DOHH2 (cell line): ENCODE measurements at regions not wholly inside any gene's neighbourhood (a gene's known extent, or its start where the extent isn't known, plus 50 kb on each side); places are given as distances from the start of the nearest gene placed in this dataset.

Experiments
- H3F3A ChIP-seq: fragments of 200-600 bp; sonication (generic), shearing (Covaris generic); 2 replicates; pipeline ENCODE4 v1.6.0; 2016; ENCODE audit warnings: antibody characterized with exemption, mild to moderate bottlenecking; ENCODE audit not compliant: control insufficient read depth, insufficient read depth
- H3K27ac ChIP-seq: fragments of 200-600 bp; sonication (generic); 2 replicates; pipeline ENCODE4 v1.5.1; 2014; ENCODE audit warnings: low read depth, mild to moderate bottlenecking, low read length, moderate library complexity
- H3K27me3 ChIP-seq: fragments of 200-600 bp; sonication (generic); 2 replicates; pipeline ENCODE4 v1.6.1; 2014; ENCODE audit warnings: mild to moderate bottlenecking, low read length, mixed read lengths; ENCODE audit not compliant: control insufficient read depth
- H3K36me3 ChIP-seq: fragments of 200-600 bp; sonication (generic); 2 replicates; pipeline ENCODE4 v1.6.1; 2014; ENCODE audit warnings: mild to moderate bottlenecking, low read length, moderate library complexity, mixed read lengths; ENCODE audit not compliant: control insufficient read depth
- H3K4me1 ChIP-seq: fragments of 200-600 bp; sonication (generic); 2 replicates; pipeline ENCODE4 v1.6.1; 2014; ENCODE audit warnings: mild to moderate bottlenecking, low read length, mixed read lengths; ENCODE audit not compliant: control insufficient read depth
- H3K4me2 ChIP-seq: fragments of 200-600 bp; sonication (generic); 2 replicates; pipeline ENCODE4 v1.6.0; 2014; ENCODE audit warnings: mild to moderate bottlenecking, low read length, moderate library complexity
- H3K4me3 ChIP-seq: fragments of 200-600 bp; sonication (generic); 2 replicates; pipeline ENCODE4 v1.5.1; 2014; ENCODE audit warnings: mild to moderate bottlenecking, low read length, mixed read lengths
- H3K79me2 ChIP-seq: fragments of 200-600 bp; sonication (generic); 2 replicates; pipeline ENCODE4 v1.6.1; 2014; ENCODE audit warnings: mild to moderate bottlenecking, low read length, mixed read lengths; ENCODE audit not compliant: control insufficient read depth
- H3K9me2 ChIP-seq: fragments of 200-600 bp; sonication (generic); replicated peaks from 2 replicates; pipeline ENCODE4 v1.6.1; 2014; ENCODE audit warnings: mild to moderate bottlenecking, low read length, mixed read lengths; ENCODE audit not compliant: control insufficient read depth
- H3K9me3 ChIP-seq: fragments of 200-600 bp; sonication (generic); 2 replicates; pipeline ENCODE4 v1.6.1; 2014; ENCODE audit warnings: antibody characterized with exemption, low read length, mixed read lengths; ENCODE audit not compliant: control insufficient read depth, insufficient read depth
- H4K20me1 ChIP-seq: fragments of 200-600 bp; sonication (generic); 2 replicates; pipeline ENCODE4 v1.6.0; 2014; ENCODE audit warnings: low read depth, mild to moderate bottlenecking, antibody characterized with exemption, low read length, moderate library complexity; ENCODE audit not compliant: control insufficient read depth, insufficient read depth
- EZH2phosphoT487 ChIP-seq: fragments of 200-600 bp; sonication (generic); IDR thresholded peaks from 2 replicates; pipeline ENCODE4 v1.6.1; 2017; ENCODE audit warnings: borderline replicate concordance, mild to moderate bottlenecking, antibody characterized with exemption, low read length, moderate library complexity, mixed read lengths
- TF ChIP-seq, protein P1 (sequence below): fragments of 200-600 bp; sonication (generic); IDR thresholded peaks from one replicate; pipeline ENCODE4 v1.5.1; 2014; ENCODE audit warnings: antibody characterized with exemption, mild to moderate bottlenecking, low read depth, low read length; ENCODE audit not compliant: poor library complexity, severe bottlenecking

DNA sequence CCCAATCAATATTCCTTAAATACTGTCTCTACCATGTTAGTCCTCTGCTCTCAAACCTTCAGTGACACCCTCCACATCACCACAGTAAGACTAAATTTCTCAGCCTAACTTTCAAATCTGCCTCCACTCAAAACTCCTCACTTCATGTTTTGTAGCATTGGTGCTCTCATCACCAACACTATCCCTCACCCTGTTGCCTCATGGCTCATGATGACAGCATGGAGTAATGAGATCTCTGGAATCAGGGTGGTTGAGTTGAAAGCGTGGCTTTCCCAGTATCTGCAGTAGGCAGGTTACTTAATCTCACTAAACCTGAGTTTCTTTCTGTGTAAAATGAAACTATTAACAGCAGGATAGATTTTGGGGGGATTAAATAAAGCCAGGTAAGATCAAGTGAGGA is 621.4 kb downstream of the NYAP2 start:
- H3K4me1 ChIP-seq = no peaks in the 10 kb centered on the region

DNA sequence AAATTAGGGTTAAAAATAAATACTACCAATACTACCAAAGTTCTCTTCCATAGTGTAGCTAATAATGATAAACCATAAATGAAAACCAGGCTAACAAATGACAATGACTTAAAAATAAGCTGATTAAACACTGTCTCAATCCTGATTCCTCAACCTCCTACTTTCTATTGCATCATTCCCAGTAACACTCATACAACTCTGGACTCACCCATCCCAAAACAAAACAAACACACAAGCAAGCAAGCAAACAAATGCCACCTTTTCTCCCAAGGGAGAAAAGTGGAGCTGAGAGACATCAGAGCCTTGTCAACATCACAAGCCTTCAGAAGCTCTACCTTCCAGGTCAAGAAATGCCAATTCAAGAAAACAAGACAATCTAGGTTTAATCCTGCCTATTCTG is 620.7 kb downstream of the NYAP2 start:
- no peak overlapping the region for H3K27ac ChIP-seq
- no peaks in the 10 kb centered on the region for H3K36me3 ChIP-seq
- no peaks in the 10 kb centered on the region for H3K79me2 ChIP-seq
- H3K27me3 ChIP-seq = no peaks in the 10 kb centered on the region
- no peaks in the 10 kb centered on the region for H3K9me2 ChIP-seq
- no peaks in the 10 kb centered on the region for H4K20me1 ChIP-seq
- H3K4me2 ChIP-seq = no peak overlapping the region
- no peaks in the 10 kb centered on the region for H3K4me1 ChIP-seq
- no peak overlapping the region for H3K4me3 ChIP-seq
- H3K9me3 ChIP-seq = peaks cover 10% of the 10 kb centered on the region
- TF ChIP-seq EZH2phosphoT487 = no peak
- TF ChIP-seq, protein P1, sequence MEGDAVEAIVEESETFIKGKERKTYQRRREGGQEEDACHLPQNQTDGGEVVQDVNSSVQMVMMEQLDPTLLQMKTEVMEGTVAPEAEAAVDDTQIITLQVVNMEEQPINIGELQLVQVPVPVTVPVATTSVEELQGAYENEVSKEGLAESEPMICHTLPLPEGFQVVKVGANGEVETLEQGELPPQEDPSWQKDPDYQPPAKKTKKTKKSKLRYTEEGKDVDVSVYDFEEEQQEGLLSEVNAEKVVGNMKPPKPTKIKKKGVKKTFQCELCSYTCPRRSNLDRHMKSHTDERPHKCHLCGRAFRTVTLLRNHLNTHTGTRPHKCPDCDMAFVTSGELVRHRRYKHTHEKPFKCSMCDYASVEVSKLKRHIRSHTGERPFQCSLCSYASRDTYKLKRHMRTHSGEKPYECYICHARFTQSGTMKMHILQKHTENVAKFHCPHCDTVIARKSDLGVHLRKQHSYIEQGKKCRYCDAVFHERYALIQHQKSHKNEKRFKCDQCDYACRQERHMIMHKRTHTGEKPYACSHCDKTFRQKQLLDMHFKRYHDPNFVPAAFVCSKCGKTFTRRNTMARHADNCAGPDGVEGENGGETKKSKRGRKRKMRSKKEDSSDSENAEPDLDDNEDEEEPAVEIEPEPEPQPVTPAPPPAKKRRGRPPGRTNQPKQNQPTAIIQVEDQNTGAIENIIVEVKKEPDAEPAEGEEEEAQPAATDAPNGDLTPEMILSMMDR = no peak
- H3F3A ChIP-seq = no peaks in the 10 kb centered on the region

More for the DNA sequence above, 621.4 kb downstream of the NYAP2 start:
- Histone ChIP-seq H3K27me3 (no peaks in the 10 kb centered on the region), H3F3A (no peaks in the 10 kb centered on the region), H3K36me3 (no peaks in the 10 kb centered on the region), H3K4me2 (no peak overlapping the region), H3K27ac (no peak overlapping the region), H3K9me2 (no peaks in the 10 kb centered on the region), H3K79me2 (no peaks in the 10 kb centered on the region), H4K20me1 (no peaks in the 10 kb centered on the region), H3K9me3 (peaks cover 10% of the 10 kb centered on the region), H3K4me3 (no peak overlapping the region)
- TF ChIP-seq, protein P1 = no peak
- TF ChIP-seq EZH2phosphoT487 = no peak

DNA sequence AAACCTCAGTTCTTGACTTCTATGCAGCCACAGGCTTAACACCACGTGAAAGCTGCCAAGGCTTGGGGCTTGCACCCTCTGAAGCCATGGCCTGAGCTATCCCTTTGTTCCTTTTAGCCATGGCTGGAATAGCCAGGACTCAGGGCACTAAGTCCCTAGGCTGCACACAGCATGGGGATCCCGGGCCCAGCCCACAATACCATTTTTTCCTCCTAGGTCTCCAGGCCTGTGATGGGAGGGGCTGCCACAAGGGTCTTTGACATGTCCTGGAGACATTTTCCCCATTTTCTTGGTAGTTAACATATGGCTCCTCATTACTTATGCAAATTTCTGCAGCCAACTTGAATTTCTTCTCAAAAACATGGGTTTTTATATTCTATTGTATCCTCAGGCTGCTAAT is 619.1 kb downstream of the NYAP2 start:
- Histone ChIP-seq H3K27me3 (no peaks in the 10 kb centered on the region), H3K27ac (no peak overlapping the region), H4K20me1 (no peaks in the 10 kb centered on the region), H3K4me2 (no peak overlapping the region), H3F3A (no peaks in the 10 kb centered on the region), H3K9me3 (peaks cover 10% of the 10 kb centered on the region), H3K4me1 (no peaks in the 10 kb centered on the region), H3K36me3 (no peaks in the 10 kb centered on the region), H3K4me3 (no peak overlapping the region), H3K79me2 (no peaks in the 10 kb centered on the region), H3K9me2 (no peaks in the 10 kb centered on the region)
- TF ChIP-seq, protein P1 = no peak
- TF ChIP-seq EZH2phosphoT487 = no peak

DNA sequence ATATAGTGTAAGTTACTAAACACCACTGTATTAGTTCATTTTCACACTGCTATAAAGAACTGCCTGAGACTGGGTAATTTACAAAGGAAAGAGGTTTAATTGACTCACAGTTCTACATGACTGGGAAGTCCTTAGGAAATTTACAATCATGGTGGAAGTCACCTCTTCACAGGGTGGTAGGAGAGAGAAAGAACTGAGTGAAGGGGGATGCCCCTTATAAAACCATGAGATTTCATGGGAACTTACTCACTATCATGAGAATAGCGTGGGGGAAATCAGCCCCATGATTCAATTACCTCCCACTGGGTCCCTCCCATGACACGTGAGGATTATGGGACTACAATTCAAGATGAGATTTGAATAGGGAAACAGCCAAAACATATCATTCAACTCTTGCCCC is 618.0 kb downstream of the NYAP2 start:
- no peaks in the 10 kb centered on the region for H4K20me1 ChIP-seq
- no peaks in the 10 kb centered on the region for H3F3A ChIP-seq
- H3K9me2 ChIP-seq = no peaks in the 10 kb centered on the region
- H3K4me1 ChIP-seq = no peaks in the 10 kb centered on the region
- H3K9me3 ChIP-seq = peaks cover 10% of the 10 kb centered on the region
- no peak overlapping the region for H3K4me3 ChIP-seq
- H3K27me3 ChIP-seq = no peaks in the 10 kb centered on the region
- no peaks in the 10 kb centered on the region for H3K36me3 ChIP-seq
- no peak overlapping the region for H3K4me2 ChIP-seq
- no peak overlapping the region for H3K27ac ChIP-seq
- H3K79me2 ChIP-seq = no peaks in the 10 kb centered on the region
- TF ChIP-seq, protein P1 = no peak
- no peak for TF ChIP-seq EZH2phosphoT487
